Stromal cell of bone marrow (primary cell): ENCODE measurements at regions not wholly inside any gene's neighbourhood (a gene's known extent, or its start where the extent isn't known, plus 50 kb on each side); places are given as distances from the start of the nearest gene placed in this dataset.

Experiments used
- DNase-seq: peaks from one replicate; pipeline ENCODE4 v3.0.0-alpha.2; 2012; ENCODE audit warnings: low read depth

DNA sequence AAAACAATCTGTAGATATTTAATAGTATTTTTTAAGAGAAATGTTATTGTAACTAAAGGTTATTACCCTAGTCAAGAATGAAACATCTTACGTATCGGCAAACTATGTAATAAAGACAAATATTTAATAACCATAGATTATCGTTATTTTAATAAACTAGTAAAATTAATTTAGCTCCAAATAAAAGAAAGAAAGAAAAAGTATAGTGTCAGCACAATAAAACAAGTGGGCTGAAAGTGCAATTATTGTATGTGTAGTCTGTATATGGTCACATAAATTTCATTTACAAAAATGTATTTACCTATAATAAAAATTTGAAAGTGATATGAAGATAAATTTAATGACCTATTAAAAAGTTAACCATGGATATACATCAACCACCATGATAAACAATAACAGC is 1258.4 kb upstream of the MIR17HG start:
- no peak for DNase-seq

DNA sequence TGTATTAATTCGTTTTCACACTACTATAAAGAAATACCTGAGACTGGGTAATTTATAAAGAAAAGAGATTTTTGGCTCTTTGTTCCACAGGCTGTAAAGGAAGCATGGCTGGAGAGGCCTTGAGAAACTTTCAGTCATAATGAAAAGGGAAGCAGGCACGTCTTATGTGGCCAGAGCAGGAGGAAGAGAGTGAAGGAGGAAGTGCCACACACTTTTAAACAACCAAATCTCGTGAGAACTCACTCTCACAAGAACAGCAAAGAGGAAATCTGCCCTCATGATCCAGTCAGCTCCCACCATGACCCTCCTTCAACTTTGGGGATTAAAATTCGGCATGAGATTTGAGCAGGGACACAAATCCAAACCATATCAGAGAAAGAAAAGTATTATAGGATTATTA is 1255.9 kb upstream of the MIR17HG start:
- no peak for DNase-seq

DNA sequence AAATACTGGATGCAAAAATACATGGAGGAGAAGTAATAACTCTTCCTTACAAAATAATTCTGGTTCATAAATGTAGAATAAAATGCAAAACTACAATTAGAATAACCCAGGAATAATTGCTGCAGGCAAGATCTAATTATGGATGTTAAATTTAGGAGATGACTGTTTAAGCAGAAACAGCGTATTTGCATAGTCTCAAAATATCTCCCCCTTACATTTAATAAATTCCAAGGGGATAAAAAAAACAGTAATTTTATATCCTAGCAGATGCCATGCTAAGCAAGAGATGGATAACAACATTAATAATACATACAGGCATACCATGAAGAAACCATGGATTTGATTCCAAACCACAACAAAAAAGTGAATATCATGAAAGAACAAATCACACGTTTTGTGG is 1253.1 kb upstream of the MIR17HG start:
- no peak for DNase-seq

DNA sequence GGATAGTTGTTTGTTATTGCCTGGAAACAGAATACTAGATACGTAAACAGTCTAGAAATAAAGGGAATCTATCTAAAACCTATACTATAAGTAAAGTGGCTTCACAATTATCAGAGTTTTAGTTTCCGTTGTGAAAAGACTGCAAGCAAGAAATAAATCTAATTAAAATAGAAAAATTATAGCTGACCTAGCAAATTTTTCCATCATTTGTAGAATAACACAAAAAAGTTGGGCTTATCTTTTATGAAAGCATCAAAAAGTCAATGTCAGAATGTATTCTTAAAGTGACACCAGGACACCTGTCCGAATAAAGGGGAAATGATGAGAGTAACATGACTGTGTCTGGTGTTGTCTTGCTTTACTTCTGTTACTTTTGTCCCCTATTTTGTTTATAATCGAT is 1248.9 kb upstream of the MIR17HG start:
- no peak for DNase-seq

DNA sequence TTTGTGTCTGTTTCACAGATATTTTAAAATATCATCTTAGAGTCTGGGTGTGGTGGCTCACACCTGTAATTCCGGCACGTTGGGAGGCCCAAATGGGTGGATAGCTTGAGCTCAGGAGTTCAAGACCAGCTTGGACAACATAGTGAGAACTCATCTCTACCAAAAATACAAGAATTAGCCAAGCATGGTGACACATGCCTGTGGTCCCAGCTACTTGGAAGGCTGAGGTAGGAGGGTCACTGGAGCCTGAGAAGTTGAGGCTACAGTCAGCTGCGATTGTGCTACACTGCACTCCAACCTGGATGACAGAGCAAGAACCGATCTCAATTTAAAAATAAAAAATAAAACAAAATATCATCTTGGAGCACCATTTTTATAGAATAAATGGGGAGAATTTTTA is 1247.6 kb upstream of the MIR17HG start:
- DNase-seq, result no peak

DNA sequence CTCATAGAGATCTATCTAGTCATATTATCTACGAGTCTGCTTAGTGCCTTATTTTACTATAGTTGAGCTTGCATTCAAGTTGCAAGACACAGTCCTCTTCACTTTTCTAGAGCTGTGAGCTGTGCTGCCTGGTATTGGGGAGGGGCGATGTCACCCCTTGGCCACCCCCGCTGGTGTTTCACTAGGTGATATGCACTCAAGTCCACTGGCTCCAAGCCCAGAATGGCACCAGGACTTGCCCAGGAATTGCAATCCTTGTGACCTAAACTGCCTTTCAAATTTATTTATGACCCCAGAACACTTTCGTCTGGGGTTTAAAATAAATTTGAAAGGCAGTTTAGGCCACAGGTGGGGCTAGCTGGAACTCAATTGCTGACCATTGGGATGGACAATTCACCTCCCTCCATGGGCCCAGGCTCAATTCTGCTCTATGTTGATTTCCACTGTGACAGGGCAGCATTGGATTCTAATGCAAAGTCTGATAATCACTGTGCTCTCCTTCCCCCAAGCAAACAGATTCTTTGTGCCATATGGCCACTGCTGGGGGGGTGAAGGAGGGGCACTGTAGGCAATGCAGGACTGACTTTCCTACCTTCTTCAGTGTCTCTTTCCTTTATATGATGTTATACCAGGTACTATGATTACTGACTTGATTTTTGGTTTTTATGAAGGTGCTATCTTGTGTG is 1244.2 kb upstream of the MIR17HG start:
- no peak for DNase-seq

DNA sequence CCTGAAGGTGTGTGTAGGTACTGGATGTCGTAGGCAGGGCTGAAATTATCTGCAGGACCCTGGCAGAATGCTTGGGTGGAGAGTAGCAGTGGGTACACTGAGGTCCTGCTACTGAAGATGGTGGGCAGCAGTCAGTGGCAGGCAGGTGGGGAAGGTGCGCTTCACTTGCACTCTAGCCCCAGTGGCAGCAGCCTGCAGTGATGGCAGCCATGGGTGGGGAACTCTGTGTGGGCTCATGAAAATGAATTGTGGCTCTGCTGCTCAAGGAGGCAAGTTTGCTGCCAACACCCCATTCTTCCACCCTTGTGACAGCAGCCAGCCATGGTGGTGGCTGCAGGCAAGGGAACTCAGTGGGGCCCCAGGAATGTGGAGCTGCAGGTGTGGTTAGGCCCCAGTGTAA is 1242.7 kb upstream of the MIR17HG start:
- DNase-seq, result no peak

DNA sequence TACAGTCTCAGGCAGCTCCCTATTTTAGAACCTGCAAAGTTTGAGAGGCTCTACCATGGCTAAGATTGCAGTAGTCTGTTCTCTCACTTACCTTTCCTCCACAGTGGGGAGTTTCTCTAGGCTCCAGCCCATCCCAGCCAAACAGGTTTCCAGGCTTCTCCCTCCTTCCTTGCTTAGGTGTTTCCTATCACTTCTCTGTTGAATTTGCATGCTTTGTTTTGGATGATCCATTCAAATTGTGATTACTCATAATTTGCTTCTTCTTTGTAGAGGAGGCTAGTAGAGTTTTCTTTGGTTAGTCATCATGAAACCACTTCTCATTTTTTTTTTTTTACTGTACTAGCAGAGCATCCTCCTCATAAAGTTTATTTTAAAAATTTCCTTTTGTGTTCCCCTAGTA is 1242.2 kb upstream of the MIR17HG start:
- DNase-seq, result no peak

DNA sequence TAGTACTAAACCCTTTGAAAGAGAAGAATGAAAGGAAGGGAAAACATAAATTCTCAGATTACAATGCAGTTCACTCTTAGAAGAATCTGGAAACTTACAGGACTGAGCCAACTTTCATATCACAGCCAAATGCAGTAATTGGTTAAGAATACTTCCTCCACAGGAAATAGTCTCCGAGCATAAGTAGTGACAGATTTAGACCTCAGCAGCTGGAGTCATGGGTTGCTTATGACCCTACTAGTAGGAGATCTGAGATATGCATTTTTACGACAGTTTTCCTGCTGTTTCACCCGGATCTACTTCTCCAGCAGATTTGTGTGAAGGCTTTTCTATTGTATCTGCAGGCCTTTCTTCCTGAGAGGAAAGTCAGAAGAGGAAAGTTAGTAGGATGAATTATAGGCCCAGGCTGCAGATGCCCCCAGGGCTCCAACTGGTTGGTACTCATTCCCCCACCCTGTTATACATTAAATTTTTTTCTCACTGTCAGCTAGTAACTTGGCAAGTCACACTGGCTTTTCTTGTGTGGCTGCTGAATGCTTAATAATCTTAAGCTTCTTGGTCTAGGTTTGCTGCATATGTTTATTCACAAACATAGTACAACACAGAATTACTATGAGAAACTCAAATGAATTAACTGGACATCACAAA is 1241.5 kb upstream of the MIR17HG start:
- DNase-seq, result no peak

DNA sequence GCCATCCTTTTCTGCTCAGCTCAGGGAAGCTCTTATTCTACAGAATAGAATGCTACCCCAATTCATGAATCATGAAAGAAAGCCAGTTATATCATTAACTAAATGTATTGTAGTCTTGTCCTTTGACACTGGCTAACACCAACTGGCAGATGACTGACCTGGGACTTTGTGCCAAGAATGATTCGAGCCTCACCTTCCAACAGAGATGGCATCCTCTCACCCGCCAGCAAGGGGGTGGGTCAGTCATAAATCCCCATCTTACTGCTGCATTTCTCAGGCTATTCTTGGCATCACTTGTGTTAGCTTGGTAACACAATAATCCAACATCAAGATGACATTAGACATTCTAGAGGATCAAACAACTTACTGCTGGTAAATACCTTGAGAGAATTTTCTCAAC is 1239.8 kb upstream of the MIR17HG start:
- DNase-seq, result no peak

DNA sequence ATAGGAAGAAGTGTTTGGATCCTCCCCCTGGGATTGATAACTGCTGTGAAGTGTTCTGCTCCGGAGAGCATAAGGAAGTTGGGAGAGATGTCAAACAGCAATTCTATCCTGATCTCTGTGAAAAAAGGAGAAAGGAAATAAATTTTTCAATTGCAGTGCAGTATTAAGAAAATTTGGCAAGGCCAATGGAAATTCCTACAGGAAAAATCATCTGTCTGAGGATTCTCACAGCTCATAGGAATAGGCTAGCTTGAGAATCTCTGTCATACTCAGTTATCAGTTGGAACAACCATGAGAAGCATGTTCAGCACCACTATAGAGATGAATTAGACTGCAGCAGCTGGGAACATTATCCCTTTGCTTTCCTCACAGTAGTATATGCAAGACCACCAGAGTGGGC is 1238.9 kb upstream of the MIR17HG start:
- no peak for DNase-seq

DNA sequence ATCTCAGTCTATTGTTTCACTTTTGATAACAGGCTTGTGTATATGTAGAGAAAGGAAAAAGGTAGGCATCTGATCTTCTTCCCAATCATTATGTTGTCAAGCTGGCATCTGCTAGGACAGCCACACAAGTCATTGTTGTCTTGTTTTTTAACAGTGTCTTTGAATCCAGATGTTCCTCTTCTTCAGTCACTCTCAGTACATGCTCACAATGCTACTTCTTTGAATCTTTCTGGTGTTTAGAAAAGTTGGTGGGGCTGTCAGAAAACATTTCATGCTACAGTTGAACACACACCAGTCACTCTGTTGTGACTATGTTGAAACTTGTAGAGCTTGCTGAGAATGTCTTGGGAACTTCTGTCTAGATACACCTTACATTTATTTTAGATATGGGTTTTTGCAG is 1231.4 kb upstream of the MIR17HG start:
- DNase-seq, result no peak

DNA sequence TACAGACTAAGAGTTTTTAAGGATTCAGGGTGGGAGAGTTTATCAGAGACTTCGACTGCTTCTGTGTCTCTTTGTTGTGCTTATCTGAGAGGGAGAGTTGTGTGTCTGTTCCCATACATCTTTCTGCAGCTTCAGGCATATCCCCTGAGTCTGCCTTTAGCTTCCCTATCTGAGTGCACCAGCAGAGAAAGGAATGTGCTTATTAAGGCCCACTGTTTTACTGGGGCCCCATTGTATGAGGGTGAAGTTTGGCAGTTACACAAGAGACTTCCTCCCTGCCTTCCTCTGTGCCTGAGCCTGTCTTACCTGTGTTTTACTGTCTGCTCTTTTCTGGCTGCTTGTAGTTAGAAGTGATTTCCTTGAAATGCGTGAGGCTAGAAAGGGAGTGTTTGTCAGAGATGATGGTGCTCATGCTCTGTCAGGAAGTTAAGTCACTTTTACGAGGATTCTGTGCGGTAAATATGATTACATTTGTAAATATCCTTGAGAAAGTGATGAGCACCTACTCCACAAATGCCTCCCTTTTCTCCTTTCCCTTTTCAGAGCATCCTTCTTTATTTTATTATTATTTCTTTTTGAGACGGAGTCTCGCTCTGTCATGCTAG is 1228.9 kb upstream of the MIR17HG start:
- DNase-seq, result no peak

DNA sequence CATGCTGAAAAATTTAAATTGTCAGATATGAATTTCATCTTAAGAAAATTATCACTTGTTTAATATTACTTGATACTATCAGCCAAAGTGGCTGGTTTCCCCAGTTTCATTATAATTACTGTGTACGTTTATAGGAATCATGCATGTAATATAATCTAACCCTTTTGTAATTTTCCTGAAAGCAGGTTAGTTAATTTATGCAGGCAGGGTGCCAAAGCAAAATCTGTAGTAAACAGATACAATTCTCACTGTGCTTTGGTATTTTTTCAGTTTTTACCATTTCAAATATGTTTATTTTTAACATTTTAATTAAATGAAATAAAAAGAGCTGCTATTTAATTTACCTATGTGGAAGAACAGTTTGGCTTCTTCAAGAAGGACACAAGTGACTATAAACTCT is 1227.5 kb upstream of the MIR17HG start:
- DNase-seq, result no peak

DNA sequence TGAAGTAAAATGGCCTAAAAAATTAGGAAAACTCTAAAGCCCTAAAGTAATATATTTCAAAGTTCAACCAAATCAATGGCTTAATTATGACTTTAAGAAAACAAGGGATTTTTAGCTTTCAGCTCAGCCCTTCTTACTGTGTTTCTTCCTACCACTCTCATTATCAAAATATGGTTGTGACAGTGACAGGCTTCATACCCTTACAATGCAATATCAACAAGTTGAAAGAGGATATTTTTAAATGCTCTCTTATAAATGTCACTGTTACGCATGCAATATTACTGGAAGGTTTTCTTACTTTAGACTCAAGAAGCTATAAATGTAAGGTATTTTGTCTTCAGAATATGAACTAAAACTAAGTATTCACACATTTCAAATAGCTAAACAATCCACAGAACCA is 1225.7 kb upstream of the MIR17HG start:
- DNase-seq, result no peak

DNA sequence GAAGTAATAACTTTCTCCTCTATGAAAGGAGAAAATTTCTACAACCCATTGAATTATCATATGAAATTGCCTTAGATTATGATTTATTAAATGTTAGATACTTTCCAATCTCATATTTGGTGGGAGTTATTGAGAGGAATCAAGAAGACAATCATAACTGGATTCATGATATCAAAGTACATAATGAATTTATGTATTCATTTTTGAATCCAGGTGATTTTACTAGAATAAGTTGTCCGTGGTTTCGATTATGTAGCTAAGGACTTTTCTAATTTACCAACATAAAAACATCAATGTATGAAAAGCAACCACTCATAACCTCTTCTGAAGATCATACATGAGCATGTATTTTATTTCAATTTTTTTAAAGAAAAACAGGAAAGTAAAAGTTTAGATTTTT is 1225.0 kb upstream of the MIR17HG start:
- no peak for DNase-seq

DNA sequence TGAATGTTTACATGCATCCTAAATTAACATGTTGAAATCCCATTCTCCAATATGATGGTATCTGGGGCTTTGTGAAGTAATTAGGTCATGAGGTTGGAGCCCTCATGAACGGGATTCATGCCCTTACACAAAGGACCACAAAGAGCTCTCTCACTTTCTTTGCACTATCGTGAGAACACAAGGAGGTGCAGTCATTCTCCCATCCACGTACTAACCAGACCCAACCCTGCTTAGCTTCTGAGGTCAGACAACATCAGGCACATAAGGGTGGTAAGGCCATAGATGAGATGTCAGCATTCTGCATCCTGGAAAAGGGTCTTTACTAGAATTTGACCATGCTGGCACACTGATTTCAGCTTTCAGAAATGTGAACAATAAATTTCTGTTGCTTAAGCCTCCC is 1211.9 kb upstream of the MIR17HG start:
- DNase-seq, result no peak

DNA sequence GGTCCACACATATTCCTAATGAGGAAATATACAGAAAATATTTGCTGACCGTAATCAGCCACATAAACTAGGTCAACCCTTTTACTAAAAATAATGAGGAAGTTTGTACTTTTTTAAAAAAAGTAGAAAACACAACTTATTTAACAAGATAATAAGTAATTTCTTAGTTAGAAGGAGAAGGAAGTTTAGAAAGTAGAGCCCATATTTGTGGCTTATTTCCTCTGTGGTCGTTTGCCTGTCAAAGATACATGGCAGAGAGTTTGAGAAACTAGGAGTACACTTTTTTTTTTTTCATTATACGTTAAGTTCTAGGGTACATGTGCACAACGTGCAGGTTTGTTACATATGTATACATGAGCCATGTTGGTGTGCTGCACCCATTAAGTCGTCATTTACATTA is 1205.2 kb upstream of the MIR17HG start:
- no peak for DNase-seq

DNA sequence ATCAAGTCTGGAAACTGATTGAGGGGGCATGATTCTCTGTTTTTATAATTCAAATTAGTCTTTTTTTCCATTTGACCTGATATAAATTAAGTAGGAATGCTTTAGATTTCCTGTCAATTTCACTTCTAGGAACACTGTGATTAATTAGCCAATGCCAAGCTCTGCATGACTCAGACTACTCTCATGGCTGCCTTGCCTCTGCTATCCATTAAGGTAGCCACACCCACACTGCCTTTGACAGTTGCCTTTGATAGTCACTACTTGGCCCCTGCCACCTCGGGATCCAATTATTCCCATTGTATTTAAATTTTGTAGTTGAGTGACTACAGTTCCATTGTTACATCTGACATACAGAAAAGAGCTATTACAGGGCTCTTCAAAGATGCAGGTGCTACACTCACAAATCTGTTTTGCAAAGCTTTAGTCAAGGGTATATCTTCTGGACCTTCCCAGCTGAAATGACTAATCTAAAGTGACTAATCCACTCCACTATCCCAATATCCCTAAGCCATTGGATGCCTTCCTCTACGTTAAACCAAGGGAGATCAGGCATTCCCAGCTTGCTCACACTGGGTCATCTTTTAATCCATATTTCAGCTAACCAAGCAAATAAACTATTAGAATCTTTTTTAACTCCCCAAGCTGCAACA is 1193.1 kb upstream of the MIR17HG start:
- DNase-seq, result no peak

DNA sequence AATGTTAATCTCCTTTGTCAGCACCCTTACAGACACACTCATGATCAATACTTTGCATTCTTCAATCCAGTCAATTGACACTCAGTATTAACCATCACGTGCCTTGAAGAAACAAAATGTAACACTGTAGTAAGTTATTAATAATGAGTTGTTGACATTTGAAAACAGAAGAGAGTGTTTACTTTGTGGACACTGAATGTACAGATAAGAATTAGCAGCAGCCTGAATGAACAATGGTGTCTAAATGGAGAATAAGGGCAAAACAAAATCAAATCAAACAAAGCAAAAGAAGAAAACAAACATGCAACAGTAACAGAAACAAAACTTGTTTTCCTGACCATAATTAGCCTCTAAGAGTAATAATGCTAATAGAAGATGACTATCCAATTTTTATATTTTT is 1191.1 kb upstream of the MIR17HG start:
- no peak for DNase-seq

DNA sequence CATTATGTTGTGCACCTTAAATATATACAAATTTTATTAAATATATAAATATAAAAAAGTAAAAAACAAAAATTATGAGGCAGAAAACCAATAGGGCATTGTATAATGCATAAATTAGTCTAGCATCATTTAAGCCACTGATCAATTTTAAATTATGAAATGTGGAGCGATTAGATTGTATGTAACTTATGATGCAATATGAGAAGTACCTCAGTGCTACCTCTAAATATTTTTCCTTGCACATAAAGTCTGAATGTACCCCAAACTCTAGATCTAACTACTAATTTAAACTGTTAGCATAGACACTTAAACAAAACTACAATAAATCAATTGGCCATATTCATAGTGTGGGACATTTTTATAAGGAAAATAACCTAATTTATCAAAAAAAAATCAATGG is 1178.5 kb upstream of the MIR17HG start:
- DNase-seq, result no peak

DNA sequence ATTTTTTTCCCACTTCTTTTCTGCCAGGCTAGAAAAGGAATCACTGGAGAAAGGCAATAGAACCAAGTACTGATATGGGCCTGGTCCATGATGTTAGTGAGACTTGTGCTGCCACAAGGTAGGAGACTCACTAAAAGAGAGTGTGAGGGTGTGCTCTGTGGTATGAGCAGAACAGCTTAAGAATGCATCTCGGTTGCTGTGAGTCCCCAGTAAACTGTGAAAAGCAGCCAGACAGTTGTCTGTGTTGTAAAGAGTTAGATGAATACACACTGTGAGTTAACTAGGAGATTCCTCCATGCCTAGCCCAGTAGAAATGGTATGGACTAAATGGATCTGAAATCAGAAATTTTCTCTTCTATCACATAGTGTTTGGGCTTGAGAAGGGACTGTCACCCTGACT is 1177.3 kb upstream of the MIR17HG start:
- no peak for DNase-seq

DNA sequence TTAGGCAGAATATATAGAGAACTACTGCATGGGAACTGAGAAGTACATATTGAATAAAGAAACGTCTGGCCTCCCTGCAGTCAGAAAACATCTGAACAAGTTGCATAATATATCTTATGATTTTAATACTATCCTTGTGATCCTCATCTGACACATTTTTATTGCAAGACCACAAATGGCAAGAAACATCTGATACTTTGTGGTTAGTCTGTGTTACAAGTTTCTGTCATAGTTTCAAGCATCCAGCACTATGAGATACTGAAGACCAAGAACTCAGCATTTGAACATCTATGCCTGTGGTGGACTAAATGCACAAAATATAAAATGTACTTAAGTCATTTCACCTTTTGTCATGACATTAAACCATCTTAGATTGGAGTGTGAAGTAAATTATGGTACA is 1175.8 kb upstream of the MIR17HG start:
- no peak for DNase-seq
